ENCODE measurements at regions not wholly inside any gene's neighbourhood (a gene's known extent, or its start where the extent isn't known, plus 50 kb on each side); places are given as distances from the start of the nearest gene placed in this dataset.

GRCh38 chr14:104284107-104284592, 145.8 kb downstream of the KIF26A start:
- no peak for DNase-seq (ENCODE audit: low spot score)
- TF ChIP-seq CTCF (IDR thresholded peaks at IDR 0.05; ENCODE audit: poor library complexity, severe bottlenecking): no peak

GRCh38 chr14:104284636-104285507, 146.5 kb downstream of the KIF26A start:
- TF ChIP-seq CTCF (IDR thresholded peaks at IDR 0.05; ENCODE audit: poor library complexity, severe bottlenecking): no peak
- no peaks in the 10 kb centered on the region for H3K4me1 ChIP-seq (ENCODE audit: insufficient read depth, poor library complexity, severe bottlenecking)
- ATAC-seq (ENCODE audit: low read depth) (no peak), DNase-seq (ENCODE audit: low spot score) (peak; percentile 65)
- H3K36me3 ChIP-seq (ENCODE audit: low read depth): no peaks in the 10 kb centered on the region
- no peaks in the 10 kb centered on the region for H3K9me3 ChIP-seq (ENCODE audit: severe bottlenecking)
- H3K4me3 ChIP-seq (ENCODE audit: severe bottlenecking): no peak overlapping the region
- H3K27me3 ChIP-seq (ENCODE audit: insufficient read depth, poor library complexity, severe bottlenecking): peaks cover 29% of the 10 kb centered on the region
- H3K27ac ChIP-seq (ENCODE audit: poor library complexity, severe bottlenecking): no peak overlapping the region

More at GRCh38 chr14:104284107-104284592, 145.8 kb downstream of the KIF26A start:
- Histone ChIP-seq H3K27ac (ENCODE audit: poor library complexity, severe bottlenecking) (no peak overlapping the region), H3K4me3 (ENCODE audit: severe bottlenecking) (no peak overlapping the region), H3K36me3 (ENCODE audit: low read depth) (no peaks in the 10 kb centered on the region), H3K9me3 (ENCODE audit: severe bottlenecking) (no peaks in the 10 kb centered on the region), H3K4me1 (ENCODE audit: insufficient read depth, poor library complexity, severe bottlenecking) (no peaks in the 10 kb centered on the region), H3K27me3 (ENCODE audit: insufficient read depth, poor library complexity, severe bottlenecking) (peaks cover 32% of the 10 kb centered on the region)
- ATAC-seq (ENCODE audit: low read depth): no peak

- Histone ChIP-seq H3K27me3 (ENCODE audit: insufficient read depth, poor library complexity, severe bottlenecking) (peaks cover 27% of the 10 kb centered on the region), H3K36me3 (ENCODE audit: low read depth) (no peaks in the 10 kb centered on the region), H3K4me1 (ENCODE audit: insufficient read depth, poor library complexity, severe bottlenecking) (no peaks in the 10 kb centered on the region), H3K4me3 (ENCODE audit: severe bottlenecking) (no peak overlapping the region), H3K27ac (ENCODE audit: poor library complexity, severe bottlenecking) (no peak overlapping the region), H3K9me3 (ENCODE audit: severe bottlenecking) (no peaks in the 10 kb centered on the region)
- ATAC-seq (ENCODE audit: low read depth): no peak
- no peak for TF ChIP-seq CTCF (IDR thresholded peaks at IDR 0.05; ENCODE audit: poor library complexity, severe bottlenecking)
- DNase-seq (ENCODE audit: low spot score): no peak
Measured at GRCh38 chr14:104285508-104285840, 147.1 kb downstream of the KIF26A start.

GRCh38 chr14:104286086-104286485, 147.7 kb downstream of the KIF26A start:
- no peak for TF ChIP-seq CTCF (IDR thresholded peaks at IDR 0.05; ENCODE audit: poor library complexity, severe bottlenecking)
- ATAC-seq (ENCODE audit: low read depth): no peak
- H3K9me3 ChIP-seq (ENCODE audit: severe bottlenecking): no peaks in the 10 kb centered on the region

GRCh38 chr14:104286496-104286895, 148.1 kb downstream of the KIF26A start:
- Histone ChIP-seq H3K27me3 (ENCODE audit: insufficient read depth, poor library complexity, severe bottlenecking) (peaks cover 27% of the 10 kb centered on the region), H3K27ac (ENCODE audit: poor library complexity, severe bottlenecking) (no peak overlapping the region), H3K4me3 (ENCODE audit: severe bottlenecking) (no peak overlapping the region), H3K9me3 (ENCODE audit: severe bottlenecking) (no peaks in the 10 kb centered on the region), H3K4me1 (ENCODE audit: insufficient read depth, poor library complexity, severe bottlenecking) (no peaks in the 10 kb centered on the region), H3K36me3 (ENCODE audit: low read depth) (no peaks in the 10 kb centered on the region)
- no peak for TF ChIP-seq CTCF (IDR thresholded peaks at IDR 0.05; ENCODE audit: poor library complexity, severe bottlenecking)
- peak; percentile 50 for DNase-seq (ENCODE audit: low spot score)
- ATAC-seq (ENCODE audit: low read depth): no peak

More at GRCh38 chr14:104286086-104286485, 147.7 kb downstream of the KIF26A start:
- Histone ChIP-seq H3K4me3 (ENCODE audit: severe bottlenecking) (no peak overlapping the region), H3K27ac (ENCODE audit: poor library complexity, severe bottlenecking) (no peak overlapping the region), H3K36me3 (ENCODE audit: low read depth) (no peaks in the 10 kb centered on the region), H3K27me3 (ENCODE audit: insufficient read depth, poor library complexity, severe bottlenecking) (peaks cover 27% of the 10 kb centered on the region), H3K4me1 (ENCODE audit: insufficient read depth, poor library complexity, severe bottlenecking) (no peaks in the 10 kb centered on the region)
- DNase-seq (ENCODE audit: low spot score): peak; percentile 55
